Right atrium auricular region (tissue), 2 donors: ENCODE measurements at regions not wholly inside any gene's neighbourhood (a gene's known extent, or its start where the extent isn't known, plus 50 kb on each side); places are given as distances from the start of the nearest gene placed in this dataset.
A peak's percentile ranks its signal among the peaks of the same experiment; 100 is the strongest.
"Not testable (repeated sequence)": the region's sequence is repeated elsewhere in the genome, so short reads cannot be mapped to it uniquely, and the experiment has no call there.

Experiments
- DNase-seq: peaks from one replicate; pipeline ENCODE4 v3.0.0-alpha.2; 2019; ENCODE audit warnings: low spot score
- H3K27ac ChIP-seq, 2 donors: fragments of 200-600 bp; sonication (generic); 1 replicate in 1 of 2; 2 replicates in 1 of 2; pipeline ENCODE4 v1.5.1; 2016 to 2019
- H3K27me3 ChIP-seq, 2 donors: fragments of 200-600 bp; sonication (generic); one replicate each; pipeline versions ENCODE4 v1.5.1 to v1.6.0; 2017 to 2019
- H3K36me3 ChIP-seq: fragments of 200-600 bp; sonication (generic); one replicate; pipeline ENCODE4 v1.5.1; 2016
- H3K4me1 ChIP-seq, 2 donors: fragments of 200-600 bp; sonication (generic); one replicate each; pipeline versions ENCODE4 v1.5.1 to v1.6.0; 2017 to 2019
- H3K4me3 ChIP-seq, 2 donors: fragments of 200-600 bp; sonication (generic); 1 replicate in 1 of 2; 2 replicates in 1 of 2; pipeline ENCODE4 v1.5.1; 2017 to 2019; ENCODE audit warnings: mild to moderate bottlenecking in 1 of 2, moderate library complexity in 1 of 2
- H3K9me3 ChIP-seq, 2 donors: fragments of 200-600 bp; sonication (generic); one replicate each; pipeline ENCODE4 v1.5.1; 2019
- TF ChIP-seq, protein P1 (sequence below), 2 donors: fragments of 200-600 bp; sonication (generic); IDR thresholded peaks; one replicate each; pipeline ENCODE4 v1.5.1; 2019; ENCODE audit warnings: antibody characterized with exemption in 2 of 2

DNA sequence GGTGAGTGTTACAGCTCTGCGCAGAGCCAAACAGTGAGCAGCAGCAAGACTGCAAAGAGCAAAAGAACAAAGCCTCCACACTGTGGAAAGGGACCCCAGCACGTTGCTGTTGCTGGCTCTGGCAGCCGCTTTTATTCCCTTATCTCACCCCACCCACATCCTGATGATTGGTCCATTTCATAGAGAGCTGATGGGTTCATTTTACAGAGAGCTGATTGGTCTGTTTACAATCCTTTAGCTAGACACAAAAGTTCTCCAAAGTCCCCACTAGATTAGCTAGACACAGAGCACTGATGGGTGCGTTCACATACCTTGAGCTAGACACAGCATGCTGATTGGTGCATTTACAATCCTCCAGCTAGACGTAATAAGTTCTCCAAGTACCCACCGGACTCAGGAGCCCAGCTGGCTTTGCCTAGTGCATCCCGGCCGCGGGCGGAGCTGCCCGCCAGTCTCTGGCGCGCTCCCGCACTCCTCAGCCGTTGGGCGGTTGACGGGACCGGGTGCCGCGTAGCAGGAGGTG lies 291.4 kb upstream of the PRSS16 start:
- H3K27me3 ChIP-seq, H3K4me1 ChIP-seq, H3K36me3 ChIP-seq, H3K9me3 ChIP-seq: not testable (repeated sequence)
- Histone ChIP-seq H3K4me3 (peak overlapping the region; percentile 61 to 65), H3K27ac (peak overlapping the region; percentile 83 to 86)
- peak; percentile 59 for DNase-seq

DNA sequence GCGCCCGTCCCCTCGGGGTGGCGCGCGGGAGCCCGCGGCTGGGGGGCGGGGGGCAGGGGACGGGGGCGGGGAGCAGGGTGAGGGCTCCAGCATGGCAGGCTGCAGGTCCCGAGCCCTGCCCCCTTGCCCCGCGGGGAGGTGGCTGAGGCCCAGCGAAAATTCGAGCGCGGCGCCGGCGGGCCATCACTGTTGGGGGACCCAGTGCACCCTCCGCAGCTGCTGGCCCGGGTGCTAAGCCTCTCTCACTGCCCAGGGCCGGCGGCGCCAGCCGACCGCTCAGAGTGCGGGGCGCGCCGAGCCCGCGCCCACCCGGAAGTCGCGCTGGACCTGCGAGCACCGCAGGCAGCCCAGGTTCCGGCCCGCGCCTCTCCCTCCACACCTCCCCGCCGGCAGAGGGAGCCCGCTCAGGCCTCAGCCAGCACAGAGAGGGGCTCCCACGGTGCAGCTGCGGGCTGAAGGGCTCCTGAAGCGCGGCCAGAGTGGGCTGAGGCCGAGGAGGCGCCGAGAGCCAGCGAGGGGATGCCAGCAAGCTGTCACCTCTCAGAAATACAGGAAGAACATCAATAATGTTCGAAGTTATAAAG lies 290.8 kb upstream of the PRSS16 start:
- Histone ChIP-seq H3K27ac (peak overlapping the region; percentile 83 to 86), H3K4me3 (peak overlapping the region; percentile 61 to 65)
- H3K9me3 ChIP-seq, H3K36me3 ChIP-seq, H3K27me3 ChIP-seq, H3K4me1 ChIP-seq: not testable (repeated sequence)
- TF ChIP-seq, protein P1, sequence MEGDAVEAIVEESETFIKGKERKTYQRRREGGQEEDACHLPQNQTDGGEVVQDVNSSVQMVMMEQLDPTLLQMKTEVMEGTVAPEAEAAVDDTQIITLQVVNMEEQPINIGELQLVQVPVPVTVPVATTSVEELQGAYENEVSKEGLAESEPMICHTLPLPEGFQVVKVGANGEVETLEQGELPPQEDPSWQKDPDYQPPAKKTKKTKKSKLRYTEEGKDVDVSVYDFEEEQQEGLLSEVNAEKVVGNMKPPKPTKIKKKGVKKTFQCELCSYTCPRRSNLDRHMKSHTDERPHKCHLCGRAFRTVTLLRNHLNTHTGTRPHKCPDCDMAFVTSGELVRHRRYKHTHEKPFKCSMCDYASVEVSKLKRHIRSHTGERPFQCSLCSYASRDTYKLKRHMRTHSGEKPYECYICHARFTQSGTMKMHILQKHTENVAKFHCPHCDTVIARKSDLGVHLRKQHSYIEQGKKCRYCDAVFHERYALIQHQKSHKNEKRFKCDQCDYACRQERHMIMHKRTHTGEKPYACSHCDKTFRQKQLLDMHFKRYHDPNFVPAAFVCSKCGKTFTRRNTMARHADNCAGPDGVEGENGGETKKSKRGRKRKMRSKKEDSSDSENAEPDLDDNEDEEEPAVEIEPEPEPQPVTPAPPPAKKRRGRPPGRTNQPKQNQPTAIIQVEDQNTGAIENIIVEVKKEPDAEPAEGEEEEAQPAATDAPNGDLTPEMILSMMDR (IDR thresholded peaks at IDR 0.05) = peak; percentile 20 to 71
- DNase-seq = peak; percentile 65

DNA sequence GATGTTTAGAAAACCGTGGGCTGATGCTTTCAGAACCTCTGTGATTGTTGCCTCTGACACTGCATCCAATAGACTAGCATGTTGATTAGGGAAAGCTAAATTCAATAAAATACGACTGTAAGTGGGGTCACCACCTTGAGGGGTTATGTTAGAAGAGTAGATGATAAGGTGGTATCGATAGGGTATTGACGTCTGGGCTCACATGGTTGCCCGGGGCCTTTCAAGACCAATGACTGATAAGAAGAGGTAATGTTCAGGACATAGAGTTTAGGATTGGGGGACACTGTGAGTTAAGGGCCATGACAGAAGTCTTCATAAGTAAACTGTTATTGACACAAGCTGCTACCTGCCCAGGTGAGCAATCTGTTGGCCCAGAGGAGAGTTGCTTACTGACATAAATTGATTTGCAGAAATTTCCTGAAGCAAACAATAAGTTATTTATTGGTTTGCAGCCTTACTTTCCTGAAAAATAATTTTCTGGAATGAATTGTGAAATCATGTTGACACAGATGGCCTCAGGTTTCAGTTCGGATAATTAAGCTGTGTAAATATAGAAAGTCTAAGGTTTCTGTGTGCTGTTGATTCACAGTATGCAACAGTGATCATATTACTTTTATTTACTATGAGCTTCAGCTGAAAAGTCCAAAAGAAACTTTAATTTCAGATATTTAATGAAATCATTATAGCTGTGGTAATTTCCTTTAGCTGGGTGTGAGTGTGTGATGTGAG lies 289.9 kb upstream of the PRSS16 start:
- H3K27me3 ChIP-seq, H3K9me3 ChIP-seq, H3K4me1 ChIP-seq, H3K36me3 ChIP-seq, DNase-seq: not testable (repeated sequence)
- peak overlapping the region; percentile 61 to 65 for H3K4me3 ChIP-seq
- peak overlapping the region in 1 of 2 donors; percentile 86 for H3K27ac ChIP-seq

DNA sequence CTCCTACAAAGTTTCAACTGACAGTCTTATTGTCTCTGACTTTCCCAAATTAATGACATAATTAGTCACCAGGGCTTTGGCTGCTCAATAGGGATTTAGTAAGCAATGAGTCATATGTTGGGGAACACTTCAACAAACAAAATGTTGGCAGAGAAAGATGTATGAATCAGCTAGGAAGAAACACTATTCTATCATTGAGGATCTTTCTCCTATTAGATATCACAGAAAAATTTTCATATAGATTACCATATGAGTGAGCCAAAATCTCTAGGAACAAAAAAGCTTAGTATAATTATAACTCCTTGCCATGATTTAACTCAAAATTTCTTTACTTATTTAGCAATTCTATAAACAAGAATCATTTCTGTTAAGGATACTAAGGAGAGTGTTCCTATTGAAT lies 286.3 kb upstream of the PRSS16 start:
- not testable (repeated sequence) for H3K4me1 ChIP-seq, DNase-seq

DNA sequence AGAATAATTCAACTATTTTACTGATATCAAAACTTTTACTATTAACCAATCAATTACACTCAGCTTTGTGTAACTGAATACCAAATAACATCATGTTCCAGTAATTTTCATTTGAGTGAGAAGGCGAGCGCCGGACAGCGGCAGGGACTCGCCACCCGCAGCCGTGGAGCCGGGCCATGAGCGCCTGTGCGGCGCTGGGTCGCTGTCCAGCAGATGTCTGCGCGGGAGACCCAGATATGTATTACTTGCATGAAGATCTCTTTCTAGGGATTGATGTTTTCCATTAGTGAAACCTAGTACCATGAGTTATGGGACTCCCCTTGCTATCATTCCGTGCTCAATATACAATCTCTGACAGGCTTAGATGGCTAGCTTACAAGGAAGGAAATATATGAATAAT lies 245.1 kb upstream of the PRSS16 start:
- no peak overlapping the region for H3K4me3 ChIP-seq
- no peaks in the 10 kb centered on the region for H3K9me3 ChIP-seq
- TF ChIP-seq, protein P1 (IDR thresholded peaks at IDR 0.05) = no peak
- no peak for DNase-seq
- H3K27me3 ChIP-seq = no peaks in the 10 kb centered on the region
- no peak overlapping the region for H3K27ac ChIP-seq
- no peaks in the 10 kb centered on the region for H3K36me3 ChIP-seq
- H3K4me1 ChIP-seq = no peaks in the 10 kb centered on the region

More for the DNA sequence above, 286.3 kb upstream of the PRSS16 start:
- H3K4me3 ChIP-seq, H3K27me3 ChIP-seq, H3K27ac ChIP-seq, H3K9me3 ChIP-seq, H3K36me3 ChIP-seq: not testable (repeated sequence)

DNA sequence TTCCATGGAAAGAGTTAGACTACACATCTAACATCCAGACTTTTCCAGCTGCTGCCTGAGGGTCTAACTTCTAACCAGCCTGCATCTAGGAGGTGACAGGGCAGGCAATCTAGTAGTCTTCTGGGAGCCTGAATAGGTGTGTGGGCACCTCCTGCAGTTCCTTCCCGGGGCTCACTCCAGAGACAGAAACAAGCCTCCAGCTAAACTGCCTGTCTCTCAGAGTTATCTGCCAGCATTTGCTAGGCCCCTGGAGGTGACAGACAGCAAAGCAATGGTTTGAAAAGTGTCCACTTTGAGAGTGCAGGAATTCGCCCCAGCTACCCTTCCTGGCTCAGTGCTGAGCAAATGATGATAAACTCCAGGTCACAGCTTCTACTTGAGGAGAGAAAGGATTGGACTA lies 240.5 kb upstream of the PRSS16 start:
- H3K4me1 ChIP-seq = no peaks in the 10 kb centered on the region
- TF ChIP-seq, protein P1 (IDR thresholded peaks at IDR 0.05) = no peak
- no peaks in the 10 kb centered on the region for H3K27me3 ChIP-seq
- H3K4me3 ChIP-seq = no peak overlapping the region
- DNase-seq = no peak
- H3K27ac ChIP-seq = no peak overlapping the region
- H3K9me3 ChIP-seq = peaks cover 0 to 10% of the 10 kb centered on the region in 2 donors
- no peaks in the 10 kb centered on the region for H3K36me3 ChIP-seq

DNA sequence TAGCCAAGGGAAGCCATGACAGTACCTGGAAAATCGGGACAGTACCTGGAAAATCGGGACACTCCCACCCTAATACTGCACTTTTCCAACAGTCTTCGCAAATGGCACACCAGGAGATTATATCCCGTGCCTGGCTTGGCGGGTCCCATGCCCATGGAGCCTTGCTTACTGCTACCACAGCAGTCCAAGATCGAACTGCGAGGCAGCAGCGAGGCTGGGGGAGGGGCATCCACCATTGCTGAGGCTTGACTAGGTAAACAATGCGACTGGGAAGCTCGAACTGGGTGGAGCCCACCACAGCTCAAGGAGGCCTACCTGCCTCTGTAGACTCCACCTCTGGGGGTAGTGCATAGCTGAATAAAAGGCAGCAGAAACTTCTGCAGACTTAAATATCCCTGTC lies 238.9 kb upstream of the PRSS16 start:
- not testable (repeated sequence) for H3K27ac ChIP-seq, H3K27me3 ChIP-seq, H3K4me3 ChIP-seq, H3K9me3 ChIP-seq, H3K4me1 ChIP-seq, DNase-seq, H3K36me3 ChIP-seq

DNA sequence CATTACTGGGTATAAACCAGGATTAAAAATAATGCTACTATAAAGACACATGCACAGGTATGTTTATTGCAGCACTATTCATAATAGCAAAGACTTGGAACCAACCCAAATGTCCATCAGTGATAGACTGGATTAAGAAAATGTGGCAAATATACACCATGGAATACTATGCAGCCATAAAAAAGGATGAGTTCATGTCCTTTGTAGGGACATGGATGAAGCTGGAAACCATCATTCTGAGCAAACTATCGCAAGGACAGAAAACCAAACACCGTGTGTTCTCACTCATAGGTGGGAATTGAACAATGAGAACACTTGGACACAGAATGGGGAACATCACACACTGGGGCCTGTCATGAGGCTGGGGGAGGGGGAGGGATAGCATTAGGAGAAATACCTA lies 233.4 kb upstream of the PRSS16 start:
- not testable (repeated sequence) for H3K4me1 ChIP-seq, H3K4me3 ChIP-seq, H3K27me3 ChIP-seq, H3K27ac ChIP-seq, H3K36me3 ChIP-seq, DNase-seq
- H3K9me3 ChIP-seq = peaks cover 0 to 25% of the 10 kb centered on the region in 2 donors
